Suppressor macrophage (primary cell): ENCODE measurements at regions not wholly inside any gene's neighbourhood (a gene's known extent, or its start where the extent isn't known, plus 50 kb on each side); places are given as distances from the start of the nearest gene placed in this dataset.
"Not testable (repeated sequence)": the region's sequence is repeated elsewhere in the genome, so short reads cannot be mapped to it uniquely, and the experiment has no call there.

Experiments
- DNase-seq, 4 experiments: peaks; one replicate each; pipeline ENCODE4 v3.0.0-alpha.2; 2020 to 2022

GRCh38 chr11:19430754-19431398, 190.1 kb upstream of the E2F8 start:
- no peak for DNase-seq

- DNase-seq = no peak
Observed at GRCh38 chr11:19430346-19430745, 189.6 kb upstream of the E2F8 start.

DNA sequence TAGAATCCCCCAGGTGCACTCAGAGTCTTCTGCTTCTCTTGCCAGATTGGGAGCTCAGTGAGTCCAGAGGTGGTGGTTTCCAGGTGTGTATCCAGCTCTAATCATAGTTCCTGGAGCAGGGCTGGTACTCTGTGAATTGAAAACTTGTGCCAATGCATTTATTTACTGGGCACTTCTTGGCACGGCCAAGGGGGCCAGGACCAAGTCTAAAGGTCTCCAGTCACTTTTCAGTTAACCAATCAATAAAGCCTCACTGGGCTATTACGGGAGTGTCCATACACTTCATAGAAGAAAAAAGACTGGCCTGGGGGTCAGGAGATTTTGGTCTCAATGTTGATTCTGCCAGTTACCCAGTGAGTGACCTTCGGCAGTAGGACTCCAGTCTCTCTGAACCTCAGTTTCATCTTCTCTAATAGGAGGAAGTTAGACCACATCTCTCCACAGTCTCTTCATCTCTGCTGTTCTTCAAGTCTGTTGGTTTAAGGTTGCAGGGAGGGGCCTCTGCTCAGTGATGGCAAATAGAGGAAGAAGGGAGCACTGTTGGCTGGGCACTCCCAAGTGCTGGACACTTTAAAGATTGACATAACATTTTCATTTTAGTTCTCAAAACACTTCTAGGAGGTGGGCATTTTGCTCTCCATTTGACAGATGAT, 188.5 kb upstream of the E2F8 start:
- DNase-seq = no peak

DNA sequence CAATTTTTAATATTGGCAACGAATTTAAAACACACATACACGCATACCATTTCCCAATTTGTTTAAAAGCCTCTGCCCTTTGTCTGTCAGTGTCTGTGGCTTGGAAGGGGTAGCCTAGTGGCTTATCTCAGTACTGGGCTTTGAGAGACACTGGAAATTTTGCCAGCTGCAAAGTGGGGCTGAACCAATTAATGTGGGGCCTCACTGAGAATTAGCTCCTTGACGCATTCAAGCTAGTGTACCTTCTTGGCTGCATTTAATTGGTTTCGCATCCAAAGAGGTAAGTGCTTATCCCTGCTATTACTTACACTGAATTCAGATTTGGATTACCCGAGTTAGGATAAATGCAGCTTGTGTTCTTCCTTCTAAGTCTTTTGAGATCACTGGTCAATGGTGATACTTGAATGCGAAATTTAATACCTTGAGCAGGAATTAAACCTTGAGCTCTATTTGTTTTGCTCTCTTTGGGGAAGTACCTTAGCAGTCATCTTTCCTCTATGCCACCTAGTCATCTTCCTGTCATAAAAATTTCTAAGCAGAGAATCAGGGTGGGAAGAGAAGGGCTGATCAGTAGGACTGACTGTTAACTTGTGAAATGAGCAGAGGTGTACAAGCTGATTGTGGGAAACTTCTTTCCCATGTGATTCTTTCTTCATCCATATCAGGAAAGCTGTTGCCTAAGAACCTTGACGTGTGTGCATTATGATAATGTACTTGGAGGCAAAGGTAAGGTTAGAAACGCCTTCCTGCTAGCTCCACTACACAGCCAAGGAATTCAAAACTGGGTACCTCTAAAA, 187.7 kb upstream of the E2F8 start:
- no peak for DNase-seq

DNA sequence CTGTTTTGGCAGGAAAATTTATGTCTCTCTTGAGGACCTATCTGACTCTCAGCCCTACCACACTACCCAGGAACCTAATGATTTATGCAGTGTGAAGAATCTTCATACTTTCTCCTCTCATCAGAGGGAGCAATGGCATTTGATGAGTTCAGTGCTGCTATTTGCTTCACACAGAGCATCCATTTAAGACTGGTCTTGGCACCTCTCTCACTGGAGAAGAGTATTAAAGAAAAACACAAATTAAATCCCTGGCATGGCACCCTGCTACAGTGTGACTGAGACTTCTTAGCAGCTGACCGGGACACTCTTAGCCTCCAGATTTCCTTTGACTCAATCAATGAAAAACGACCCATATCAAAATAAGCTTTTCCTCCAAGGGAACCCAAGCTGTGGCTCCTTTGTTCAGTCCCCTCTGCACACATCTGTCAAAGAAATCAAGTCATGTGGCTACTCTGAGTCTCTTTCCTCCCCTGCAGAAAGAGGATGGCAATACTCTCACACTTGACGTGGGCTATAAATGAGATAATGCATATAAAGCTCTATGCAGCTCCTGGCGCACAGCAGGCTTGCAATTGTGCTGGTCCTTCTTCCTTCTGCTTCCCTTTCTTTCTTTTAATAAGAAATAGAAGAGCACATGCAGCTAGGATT, 186.1 kb upstream of the E2F8 start:
- DNase-seq = no peak

GRCh38 chr11:19426011-19426755, 185.4 kb upstream of the E2F8 start:
- DNase-seq = peak; percentile 16 to 53 (median 36)

GRCh38 chr11:19422276-19422675, 181.5 kb upstream of the E2F8 start:
- DNase-seq = no peak

GRCh38 chr11:19420868-19421533, 180.3 kb upstream of the E2F8 start:
- DNase-seq = no peak

DNA sequence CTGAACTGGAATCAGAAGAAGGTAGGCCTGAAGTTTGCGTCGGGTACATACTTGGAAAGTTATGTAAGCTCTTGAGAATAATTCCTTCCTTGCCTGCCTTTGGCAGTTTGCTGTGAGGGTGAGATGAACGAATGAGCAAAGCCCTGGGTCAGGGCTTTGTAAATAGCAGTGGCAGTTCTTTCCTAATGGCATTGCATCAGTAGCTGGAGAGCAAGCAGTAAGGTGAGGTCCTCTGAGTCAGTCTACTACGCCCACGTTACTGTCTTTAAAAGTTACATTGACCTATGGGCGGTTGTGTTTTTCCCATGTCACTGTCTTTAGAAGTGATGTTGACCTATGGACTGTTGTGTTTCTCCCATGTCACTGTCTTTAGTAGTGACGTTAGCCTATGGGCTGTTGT, 179.1 kb upstream of the E2F8 start:
- no peak for DNase-seq

DNA sequence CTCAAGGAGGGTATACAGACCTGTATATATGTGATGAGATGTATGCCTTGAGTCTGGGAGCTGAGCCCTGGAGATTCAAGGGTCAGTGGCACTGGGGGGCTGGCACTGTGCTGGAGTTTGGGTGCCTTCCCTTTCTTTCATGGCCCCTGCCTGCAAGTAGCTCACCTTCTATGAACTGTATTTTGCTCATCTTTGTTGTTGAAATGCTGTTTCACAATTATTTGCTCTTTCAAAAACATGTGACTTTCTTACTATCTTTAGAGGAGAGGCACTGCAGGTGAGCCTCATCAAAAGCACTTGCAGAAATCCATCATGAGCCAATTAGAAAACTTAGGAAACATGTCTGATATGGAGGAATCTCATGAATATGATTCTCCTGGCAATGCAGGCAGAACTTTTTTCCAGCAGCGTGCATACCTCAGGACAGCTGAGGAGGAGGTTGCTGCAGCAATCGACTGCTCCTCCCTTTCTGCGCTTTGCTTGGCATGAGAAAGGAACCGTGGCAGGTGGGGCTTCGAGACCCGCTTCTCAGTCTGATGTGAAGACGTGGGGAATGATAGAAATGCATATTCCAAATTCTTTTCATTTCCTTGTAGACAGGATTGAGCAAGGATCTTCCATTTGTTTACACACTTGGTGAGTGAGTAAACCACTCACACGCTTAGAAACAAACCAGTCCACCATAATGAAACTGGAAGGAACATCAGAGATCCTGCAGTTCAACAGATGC, 178.4 kb upstream of the E2F8 start:
- DNase-seq = no peak

DNA sequence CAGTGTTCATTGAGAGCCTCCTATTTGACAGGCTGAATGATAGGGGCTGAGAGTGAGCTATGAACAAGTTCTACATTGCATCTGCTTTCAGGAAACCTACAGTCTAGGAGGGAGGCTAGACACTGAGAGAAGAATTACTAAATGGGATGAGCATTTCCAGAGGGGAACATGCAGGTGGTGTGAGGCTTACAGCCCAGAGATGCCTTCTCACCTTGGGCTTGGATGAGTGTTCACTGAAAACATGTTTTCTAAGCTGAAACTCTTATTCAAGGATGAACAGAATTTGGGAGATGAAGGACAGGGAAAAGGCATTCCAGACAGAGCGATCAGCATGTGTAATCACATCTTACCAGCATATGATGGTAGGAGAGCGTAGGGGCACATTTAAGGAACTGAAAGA, 177.5 kb upstream of the E2F8 start:
- no peak for DNase-seq

DNA sequence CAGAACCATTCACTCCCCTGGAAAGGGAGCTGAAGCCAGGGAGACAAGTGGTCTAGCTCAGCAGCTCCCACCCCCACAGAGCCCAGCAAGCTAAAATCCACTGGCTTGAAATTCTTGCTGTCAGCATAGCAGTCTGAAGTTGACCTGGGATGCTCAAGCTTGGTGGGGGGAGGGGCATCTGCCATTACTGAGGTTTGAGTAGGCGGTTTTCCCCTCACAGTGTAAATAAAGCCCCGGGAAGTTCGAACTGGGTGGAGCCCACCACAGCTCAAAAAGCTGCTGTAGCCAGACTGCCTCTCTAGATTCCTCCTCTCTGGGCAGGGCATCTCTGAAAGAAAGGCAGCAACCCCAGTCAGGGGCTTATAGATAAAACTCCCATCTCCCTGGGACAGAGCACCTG, 171.3 kb upstream of the E2F8 start:
- not testable (repeated sequence) for DNase-seq

DNA sequence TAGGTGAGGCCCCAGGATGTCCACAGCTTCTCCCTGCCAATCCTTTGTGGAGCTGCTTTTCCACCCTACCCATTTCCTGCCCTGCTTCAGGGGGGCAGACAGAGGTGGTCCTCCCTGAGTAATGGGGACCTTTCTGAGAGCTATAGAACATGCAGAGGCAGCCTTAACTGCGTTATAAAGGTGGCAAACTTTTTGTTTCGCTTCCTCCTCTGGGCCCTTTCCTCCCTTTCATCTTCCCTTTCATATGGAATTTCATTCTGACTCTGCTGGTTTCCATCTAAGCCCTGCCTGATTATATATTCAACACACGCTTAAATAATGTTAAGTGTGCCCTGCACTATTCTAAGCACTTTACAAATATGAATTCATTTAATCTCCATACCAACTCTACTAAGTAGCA, 169.3 kb upstream of the E2F8 start:
- DNase-seq = no peak

DNA sequence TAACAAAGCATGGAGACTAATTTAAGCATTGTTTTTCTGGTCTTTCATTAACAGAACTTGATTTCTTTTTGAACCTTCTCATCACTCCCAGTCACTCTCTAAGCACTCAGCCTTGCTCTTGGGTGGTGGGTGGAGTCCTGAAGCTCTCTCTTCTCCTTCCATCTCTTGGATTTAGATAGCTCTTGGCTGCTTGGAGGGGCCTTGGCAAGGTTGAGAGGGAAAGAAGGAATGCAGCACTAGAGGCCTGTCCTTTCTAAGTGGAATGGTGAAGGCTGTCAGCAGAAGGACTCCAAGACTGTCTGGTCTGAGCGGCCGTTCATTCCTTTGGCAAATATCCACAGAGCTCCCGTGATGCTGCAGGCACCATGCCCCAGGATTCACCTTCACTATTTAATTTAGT, 168.6 kb upstream of the E2F8 start:
- no peak for DNase-seq

- no peak for DNase-seq
Observed at GRCh38 chr11:19407677-19408270, 167.0 kb upstream of the E2F8 start.

- DNase-seq = no peak
Observed at GRCh38 chr11:19405966-19406365, 165.2 kb upstream of the E2F8 start.

DNA sequence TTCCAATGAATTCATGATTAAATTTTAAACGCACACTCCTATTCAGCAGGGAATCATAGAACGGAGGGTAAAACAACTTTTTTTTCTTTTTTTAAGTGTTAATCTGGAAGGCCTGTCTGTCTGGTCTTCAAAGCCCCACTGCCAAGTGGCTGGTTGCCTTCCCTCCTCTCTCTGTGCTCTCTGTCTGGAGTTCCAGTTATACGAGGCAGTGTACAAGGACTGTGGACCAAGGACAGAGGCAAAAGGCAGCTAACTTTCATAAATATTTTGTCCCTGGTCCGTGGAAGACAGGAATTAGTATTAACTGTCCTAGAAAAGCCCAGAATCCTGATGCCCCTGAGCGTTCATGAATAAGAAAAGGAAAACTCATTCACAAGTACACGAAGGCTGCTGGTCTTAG, 164.0 kb upstream of the E2F8 start:
- no peak for DNase-seq

DNA sequence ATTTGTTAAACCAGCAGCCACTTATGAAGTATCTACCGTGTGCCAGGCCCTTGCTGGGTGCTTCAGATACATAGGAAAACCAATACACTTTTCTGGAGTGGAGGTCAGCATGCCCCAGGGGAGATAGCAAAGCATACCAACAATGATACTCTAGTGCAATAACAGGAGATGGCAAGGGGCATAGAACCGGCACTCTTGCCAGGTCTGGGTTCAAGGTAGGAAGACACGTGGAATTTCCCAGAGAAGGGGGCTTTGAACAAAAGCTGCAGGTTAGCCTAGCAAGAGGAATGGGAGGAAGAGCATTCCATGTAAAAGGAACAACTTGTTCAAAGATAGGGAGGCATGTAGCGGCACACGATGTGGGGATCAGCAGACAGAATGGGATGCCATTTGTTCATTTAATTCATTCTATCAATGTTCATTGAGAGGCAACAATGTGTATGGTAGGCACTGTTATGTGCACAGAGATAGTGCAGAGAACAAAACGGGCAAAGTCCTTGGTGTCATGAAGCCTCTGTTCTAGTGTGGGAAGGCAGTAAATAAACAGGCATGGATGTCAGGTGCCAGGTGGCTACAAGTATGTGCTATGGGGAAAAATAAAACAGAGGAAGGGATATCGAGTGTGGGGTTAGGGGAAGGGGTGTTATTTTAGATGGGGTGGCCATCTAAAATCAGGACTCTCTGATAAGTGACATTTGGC, 162.6 kb upstream of the E2F8 start:
- no peak for DNase-seq

DNA sequence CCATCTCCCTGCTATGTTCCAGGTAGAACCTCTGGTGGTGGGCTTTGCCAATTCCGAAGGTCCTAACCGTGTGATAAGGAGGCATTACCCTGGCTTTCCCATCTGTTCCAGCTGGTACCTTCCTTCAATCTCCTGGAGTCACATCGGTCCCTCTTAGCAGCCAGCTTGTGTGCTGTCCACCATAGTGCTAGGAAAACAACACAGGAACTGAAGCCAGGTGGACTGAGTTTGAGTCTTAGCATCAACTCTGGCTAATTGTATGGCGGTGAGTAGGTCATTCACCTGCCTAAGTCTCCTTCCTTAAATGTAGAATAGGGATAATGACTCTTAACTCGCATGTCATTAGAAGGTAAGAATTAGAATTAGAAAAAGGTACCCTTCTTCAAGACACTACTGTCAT, 159.6 kb upstream of the E2F8 start:
- no peak for DNase-seq

- DNase-seq = no peak
Observed at GRCh38 chr11:19398772-19399527, 158.2 kb upstream of the E2F8 start.
